H1 (cell line): ENCODE measurements at regions not wholly inside any gene's neighbourhood (a gene's known extent, or its start where the extent isn't known, plus 50 kb on each side); places are given as distances from the start of the nearest gene placed in this dataset.

Experiments used
- CTCF ChIA-PET: fragments of 300-600 bp; sonication (Branson Sonifier 250); formaldehyde crosslinking; loops from one replicate; lab custom pipeline; 2021; ENCODE audit not compliant: partially characterized antibody; lab: Charles Lee
- POLR2A ChIA-PET: fragments of 300-600 bp; sonication (Branson Sonifier 250); formaldehyde crosslinking; loops from one replicate; lab custom pipeline; 2021; ENCODE audit warnings: inconsistent platforms; ENCODE audit not compliant: partially characterized antibody; lab: Charles Lee
- DNase-seq, 2 experiments: peaks; one replicate each; pipeline versions ENCODE4 v3.0.0 to v3.0.0-alpha.2; 2010 to 2022; ENCODE audit warnings: low spot score in 2 of 2, low read depth in 1 of 2, mixed read lengths in 1 of 2
- FAIRE-seq: peaks from 2 replicates; lab custom pipeline; 2011; peaks lifted over from hg19 to GRCh38; lab: Jason Lieb, UNC
- H2AFZ ChIP-seq: 2 replicates; pipeline ENCODE4 v1.8.1; 2012; ENCODE audit warnings: low read length, inconsistent platforms
- H2AK5ac ChIP-seq: 2 replicates; pipeline ENCODE4 v1.6.1; 2013; ENCODE audit warnings: low read depth, low read length
- H2BK120ac ChIP-seq: replicated peaks from 2 replicates; pipeline ENCODE3; 2013; ENCODE audit warnings: low read depth, low read length, inconsistent platforms
- H2BK12ac ChIP-seq: 2 replicates; pipeline ENCODE4 v1.6.1; 2013; ENCODE audit warnings: low read depth, low read length
- H2BK15ac ChIP-seq: 2 replicates; pipeline ENCODE4 v1.6.1; 2013; ENCODE audit warnings: low read length
- H2BK20ac ChIP-seq: 2 replicates; pipeline ENCODE4 v1.6.1; 2013; ENCODE audit warnings: low read length
- H2BK5ac ChIP-seq: 2 replicates; pipeline ENCODE4 v1.6.1; 2013; ENCODE audit warnings: low read depth, low read length
- H3K14ac ChIP-seq: 2 replicates; pipeline ENCODE4 v1.6.1; 2013; ENCODE audit warnings: inconsistent platforms; ENCODE audit not compliant: insufficient read length
- H3K18ac ChIP-seq: 2 replicates; pipeline ENCODE4 v1.6.1; 2013; ENCODE audit warnings: low read length; ENCODE audit errors: extremely low read depth
- H3K23ac ChIP-seq: 2 replicates; pipeline ENCODE4 v1.6.1; 2013; ENCODE audit warnings: inconsistent platforms; ENCODE audit not compliant: insufficient read length
- H3K23me2 ChIP-seq: 2 replicates; pipeline ENCODE4 v1.6.1; 2013; ENCODE audit warnings: low read depth, low read length
- H3K27ac ChIP-seq: 2 replicates; pipeline ENCODE4 v1.6.1; 2011; ENCODE audit warnings: low read depth, low read length, inconsistent platforms
- H3K27me3 ChIP-seq, 4 experiments: replicated peaks in 1 of 4; 1 replicate in 1 of 4; 2 replicates in 3 of 4; pipeline versions ENCODE4 v1.6.1 to v1.8.1; 2011 to 2013; ENCODE audit warnings: low read length in 3 of 4, mild to moderate bottlenecking in 3 of 4, inconsistent platforms in 2 of 4, mixed read lengths in 2 of 4, moderate library complexity in 1 of 4; ENCODE audit not compliant: control insufficient read depth in 3 of 4, insufficient read depth in 3 of 4; ENCODE audit errors: extremely low read depth in 1 of 4
- H3K36me3 ChIP-seq, 4 experiments: 2 replicates each; pipeline versions ENCODE4 v1.6.1 to v1.8.1; 2011 to 2013; ENCODE audit warnings: mild to moderate bottlenecking in 4 of 4, low read length in 3 of 4, moderate library complexity in 2 of 4, control low read depth in 1 of 4, inconsistent platforms in 1 of 4; ENCODE audit not compliant: insufficient read depth in 4 of 4, control insufficient read depth in 2 of 4
- H3K4ac ChIP-seq: replicated peaks from 2 replicates; pipeline ENCODE3; 2013; ENCODE audit warnings: low read length, low read depth, mixed read lengths, inconsistent platforms; ENCODE audit not compliant: insufficient read length
- H3K4me1 ChIP-seq, 4 experiments: replicated peaks in 1 of 4; 1 replicate in 1 of 4; 2 replicates in 3 of 4; pipeline versions ENCODE4 v1.6.1 to v1.8.1; 2011 to 2013; ENCODE audit warnings: low read length in 3 of 4, inconsistent platforms in 2 of 4, mixed read lengths in 1 of 4; ENCODE audit not compliant: insufficient read depth in 4 of 4, control insufficient read depth in 3 of 4
- H3K4me2 ChIP-seq, 2 experiments: 2 replicates each; pipeline versions ENCODE4 v1.6.1 to v1.8.1; 2011 to 2013; ENCODE audit warnings: low read depth in 2 of 2, low read length in 2 of 2, control low read depth in 1 of 2, inconsistent platforms in 1 of 2, mild to moderate bottlenecking in 1 of 2; ENCODE audit not compliant: insufficient read depth in 1 of 2
- H3K4me3 ChIP-seq, 4 experiments: fragments of 200-600, 300-600 bp in 1 of 4; sonication (generic), shearing (Covaris generic), sonication (Bioruptor Twin) in 1 of 4; 2 replicates each; pipeline versions ENCODE4 v1.5.1 to v1.8.1; 2011 to 2016; ENCODE audit warnings: low read length in 4 of 4, low read depth in 3 of 4, control low read depth in 2 of 4, inconsistent platforms in 2 of 4, mild to moderate bottlenecking in 2 of 4, mixed read lengths in 1 of 4, moderate library complexity in 1 of 4; ENCODE audit not compliant: insufficient read depth in 2 of 4; ENCODE audit errors: extremely low read depth in 1 of 4
- H3K56ac ChIP-seq: replicated peaks from 2 replicates; pipeline ENCODE3; 2013; ENCODE audit warnings: low read depth, mild to moderate bottlenecking, mixed read lengths, low read length, inconsistent platforms; ENCODE audit not compliant: insufficient read length
- H3K79me1 ChIP-seq: 2 replicates; pipeline ENCODE4 v1.6.1; 2013; ENCODE audit warnings: low read depth, low read length, control low read depth
- H3K79me2 ChIP-seq, 2 experiments: 2 replicates each; pipeline versions ENCODE4 v1.6.1 to v1.8.1; 2012 to 2013; ENCODE audit warnings: low read length in 2 of 2, mild to moderate bottlenecking in 2 of 2, inconsistent platforms in 1 of 2; ENCODE audit not compliant: insufficient read depth in 2 of 2, control insufficient read depth in 1 of 2
- H3K9ac ChIP-seq, 4 experiments: replicated peaks in 1 of 4; 1 replicate in 1 of 4; 2 replicates in 3 of 4; pipeline versions ENCODE4 v1.6.1 to v1.8.1; 2011 to 2013; ENCODE audit warnings: low read depth in 3 of 4, low read length in 3 of 4, control low read depth in 2 of 4, mild to moderate bottlenecking in 2 of 4, moderate library complexity in 2 of 4, inconsistent platforms in 1 of 4; ENCODE audit errors: extremely low read depth in 1 of 4
- H3K9me3 ChIP-seq, 2 experiments: 2 replicates each; pipeline versions ENCODE4 v1.6.1 to v1.8.1; 2012 to 2013; ENCODE audit warnings: mild to moderate bottlenecking in 2 of 2, moderate library complexity in 2 of 2, control low read depth in 1 of 2, inconsistent platforms in 1 of 2, low read depth in 1 of 2, low read length in 1 of 2, mixed read lengths in 1 of 2; ENCODE audit not compliant: insufficient read depth in 2 of 2
- H4K20me1 ChIP-seq, 2 experiments: replicated peaks in 1 of 2; 2 replicates each; pipeline versions ENCODE3 to v1.8.1; 2011 to 2013; ENCODE audit warnings: inconsistent platforms in 2 of 2, low read length in 2 of 2, mild to moderate bottlenecking in 1 of 2; ENCODE audit not compliant: insufficient read depth in 2 of 2, control insufficient read depth in 1 of 2
- H4K5ac ChIP-seq: 2 replicates; pipeline ENCODE4 v1.6.1; 2013; ENCODE audit warnings: low read length, low read depth, mixed read lengths, inconsistent platforms; ENCODE audit not compliant: insufficient read length
- H4K8ac ChIP-seq: 2 replicates; pipeline ENCODE4 v1.8.0; 2013; ENCODE audit warnings: mild to moderate bottlenecking, moderate library complexity, low read length, inconsistent platforms; ENCODE audit not compliant: insufficient read depth; ENCODE audit errors: extremely low read depth
- H4K91ac ChIP-seq: replicated peaks from 2 replicates; pipeline ENCODE3; 2013; ENCODE audit warnings: low read length, mixed read lengths, inconsistent platforms; ENCODE audit not compliant: insufficient read length
- FOSL1 ChIP-seq: IDR thresholded peaks from 2 replicates; pipeline ENCODE4 v1.6.1; 2011; ENCODE audit warnings: mild to moderate bottlenecking, low read depth, low read length, moderate library complexity; ENCODE audit not compliant: insufficient read depth
- JUN ChIP-seq: IDR thresholded peaks from 2 replicates; pipeline ENCODE4 v1.6.1; 2011; ENCODE audit warnings: low read depth, mild to moderate bottlenecking, improper control_type of control experiment, low read length
- TEAD4 ChIP-seq: IDR thresholded peaks from 2 replicates; pipeline ENCODE4 v1.6.1; 2012; ENCODE audit warnings: low read depth, low read length, inconsistent platforms, mixed read lengths
- WGBS, 2 experiments: shearing (Covaris generic) in 1 of 2; methylation state at CpG; one replicate each; pipeline versions ENCODE4 v1.1.6 to v1.1.7; 2013 to 2015; ENCODE audit warnings: low lambda C conversion rate in 2 of 2, mixed read lengths in 2 of 2, inconsistent platforms in 1 of 2, low coverage in 1 of 2, missing lambda C conversion rate in 1 of 2; ENCODE audit not compliant: insufficient replicate concordance in 2 of 2, insufficient coverage in 1 of 2, insufficient read length in 1 of 2; ENCODE audit errors: extremely low coverage in 1 of 2, missing lambda C conversion rate in 1 of 2; 5-methylcytosine and 5-hydroxymethylcytosine counted together

DNA sequence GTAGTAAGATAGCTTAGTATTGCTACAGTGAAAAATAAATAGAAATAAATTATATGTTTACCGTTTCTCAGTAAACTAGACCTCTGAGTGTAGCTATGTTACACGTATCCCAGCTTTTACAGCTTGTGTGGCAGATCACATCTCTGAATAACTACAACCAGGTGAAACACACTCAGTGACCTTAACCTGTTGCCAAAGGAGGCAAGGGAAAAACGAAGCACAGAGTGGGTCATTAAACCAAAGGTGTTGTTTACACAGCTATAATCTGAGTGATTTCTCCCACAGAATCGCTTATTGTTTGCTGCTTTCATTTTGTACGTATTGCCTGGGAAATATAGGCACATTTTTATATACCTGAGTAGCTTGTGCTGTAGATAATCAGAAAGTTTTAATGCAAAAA lies 688.2 kb upstream of the KIF2B start:
- Histone ChIP-seq H3K23me2 (no peaks in the 10 kb centered on the region), H3K14ac (no peak overlapping the region), H2BK20ac (no peak overlapping the region), H2BK15ac (no peak overlapping the region), H3K18ac (no peak overlapping the region), H4K5ac (no peak overlapping the region), H4K91ac (no peak overlapping the region), H2AFZ (0 out of 2 replicates have a peak overlapping the region, but pooled peaks have one; percentile 82), H3K4me3 (no peak overlapping the region), H3K23ac (no peak overlapping the region), H2BK12ac (no peak overlapping the region), H2BK5ac (no peak overlapping the region), H3K36me3 (no peaks in the 10 kb centered on the region), H3K79me1 (no peaks in the 10 kb centered on the region), H3K79me2 (no peaks in the 10 kb centered on the region), H2AK5ac (no peak overlapping the region), H4K8ac (no peak overlapping the region), H3K27ac (no peak overlapping the region), H3K56ac (no peak overlapping the region), H3K4ac (no peak overlapping the region), H3K4me2 (no peak overlapping the region), H3K4me1 (no peaks in the 10 kb centered on the region), H4K20me1 (no peaks in the 10 kb centered on the region), H3K27me3 (no peaks in the 10 kb centered on the region), H3K9me3 (no peaks in the 10 kb centered on the region), H2BK120ac (no peak overlapping the region), H3K9ac (no peak overlapping the region)
- POLR2A ChIA-PET = no interaction called here
- CTCF ChIA-PET = no interaction called here
- FAIRE-seq = no peak
- WGBS, 2 experiments = 94% methylated on average over 5 of the region's 5 CpGs; no CpG with 5 or more reads in 1 of the 2 experiments
- no peak for DNase-seq
- TF ChIP-seq JUN (no peak), FOSL1 (no peak), TEAD4 (no peak)
